Dedifferentiated amniotic fluid mesenchymal stem cell (primary cell): ENCODE measurements at regions not wholly inside any gene's neighbourhood (a gene's known extent, or its start where the extent isn't known, plus 50 kb on each side); places are given as distances from the start of the nearest gene placed in this dataset.
"Not testable (repeated sequence)": the region's sequence is repeated elsewhere in the genome, so short reads cannot be mapped to it uniquely, and the experiment has no call there.

Experiments used
- DNase-seq: peaks from one replicate; pipeline ENCODE4 v3.0.0-alpha.2; 2016; ENCODE audit errors: extremely low spot score

GRCh38 chr3:40895109-40895508, 304.2 kb upstream of the CTNNB1 start:
- no peak for DNase-seq

GRCh38 chr3:40899286-40899712, 300.0 kb upstream of the CTNNB1 start:
- no peak for DNase-seq

GRCh38 chr3:40901298-40901697, 298.0 kb upstream of the CTNNB1 start:
- DNase-seq: no peak

DNA sequence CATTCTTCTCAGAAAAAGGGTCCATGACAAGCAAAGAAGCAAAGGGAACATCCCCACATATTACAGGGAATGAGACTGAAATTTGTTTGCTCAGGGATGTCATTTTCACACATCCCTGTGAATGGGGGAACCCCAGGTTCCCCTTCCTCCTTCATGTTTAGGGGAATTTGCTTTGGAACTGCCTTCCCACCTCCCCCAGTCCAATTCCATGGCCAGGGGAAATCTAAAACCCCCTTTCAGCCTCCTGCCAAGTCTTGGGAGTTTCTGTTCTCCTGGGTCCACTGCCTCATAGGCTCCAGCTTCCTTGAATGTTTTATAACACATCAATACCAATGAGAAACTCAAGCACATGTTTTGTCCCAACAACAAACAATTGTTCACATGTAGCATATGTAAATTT, 297.5 kb upstream of the CTNNB1 start:
- DNase-seq: no peak

DNA sequence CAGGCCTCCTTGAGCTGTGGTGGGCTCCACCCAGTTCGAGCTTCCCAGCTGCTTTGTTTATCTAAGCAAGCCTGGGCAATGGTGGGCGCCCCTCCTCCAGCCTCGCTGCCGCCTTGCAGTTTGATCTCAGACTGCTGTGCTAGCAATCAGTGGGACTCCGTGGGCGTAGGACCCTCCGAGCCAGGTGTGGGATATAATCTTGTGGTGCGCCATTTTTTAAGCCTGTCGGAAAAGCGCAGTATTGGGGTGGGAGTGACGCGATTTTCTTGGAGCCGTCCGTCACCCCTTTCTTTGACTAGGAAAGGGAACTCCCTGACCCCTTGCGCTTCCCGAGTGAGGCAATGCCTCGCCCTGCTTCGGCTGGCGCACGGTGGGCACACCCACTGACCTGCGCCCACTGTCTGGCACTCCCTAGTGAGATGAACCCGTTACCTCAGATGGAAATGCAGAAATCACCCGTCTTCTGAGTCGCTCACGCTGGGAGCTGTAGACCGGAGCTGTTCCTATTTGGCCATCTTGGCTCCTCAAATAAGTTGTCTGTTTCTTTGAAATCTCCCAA, 291.3 kb upstream of the CTNNB1 start:
- not testable (repeated sequence) for DNase-seq

DNA sequence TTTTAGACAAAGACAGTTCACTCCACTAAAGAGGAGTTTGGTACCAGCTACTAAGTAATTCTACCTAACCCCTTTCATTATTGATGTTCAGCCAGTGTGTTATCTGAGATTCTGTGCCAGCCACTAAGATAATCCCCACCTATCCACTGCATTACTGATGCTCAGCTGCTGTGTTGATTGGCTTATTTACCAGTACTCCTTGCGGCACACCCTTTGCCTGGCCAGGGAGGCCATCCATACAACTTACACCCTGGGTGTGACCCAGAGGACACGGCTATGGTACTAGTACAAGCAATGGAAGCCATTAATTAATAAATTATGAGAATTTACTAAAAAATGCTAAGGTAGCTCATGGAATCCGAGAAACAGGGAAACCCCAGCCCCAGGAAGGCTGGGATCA, 290.7 kb upstream of the CTNNB1 start:
- DNase-seq: no peak

DNA sequence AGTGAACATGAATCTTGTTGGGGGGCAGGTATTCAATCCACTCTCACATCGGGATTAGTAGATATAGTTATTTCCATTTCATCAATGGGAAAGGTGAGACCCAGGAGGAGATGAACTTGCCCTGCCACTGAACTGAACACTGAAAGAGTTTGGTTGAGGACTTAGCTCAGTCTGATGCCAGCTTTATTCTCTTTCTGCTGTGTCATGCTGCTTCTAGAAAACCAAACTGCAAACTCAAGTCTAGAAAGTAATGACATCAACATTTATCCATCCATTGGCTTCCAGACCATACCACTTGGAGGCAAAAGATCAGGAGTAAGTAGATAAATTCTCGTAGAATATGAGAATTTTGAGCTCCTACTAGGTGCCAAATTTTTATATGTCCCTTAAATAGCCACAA, 288.0 kb upstream of the CTNNB1 start:
- DNase-seq: no peak

DNA sequence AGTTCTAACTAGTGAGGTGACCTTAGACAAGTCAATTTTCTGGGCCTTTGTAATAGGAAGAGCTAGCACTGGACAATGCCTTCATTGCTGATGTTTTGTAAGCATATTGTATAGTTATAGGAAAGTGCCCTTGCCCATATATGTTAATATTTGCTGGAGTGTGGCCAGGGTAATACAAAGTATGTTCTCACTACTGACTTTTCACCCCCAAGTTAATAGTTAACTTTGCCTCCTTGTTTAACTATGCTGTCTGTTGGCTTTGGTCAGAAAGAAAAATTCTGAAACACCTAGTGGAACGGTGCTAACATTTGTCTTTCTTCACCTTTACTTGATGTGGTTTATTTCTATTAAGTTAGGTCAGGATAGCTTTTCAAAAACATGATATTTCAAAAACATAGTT, 287.4 kb upstream of the CTNNB1 start:
- no peak for DNase-seq

DNA sequence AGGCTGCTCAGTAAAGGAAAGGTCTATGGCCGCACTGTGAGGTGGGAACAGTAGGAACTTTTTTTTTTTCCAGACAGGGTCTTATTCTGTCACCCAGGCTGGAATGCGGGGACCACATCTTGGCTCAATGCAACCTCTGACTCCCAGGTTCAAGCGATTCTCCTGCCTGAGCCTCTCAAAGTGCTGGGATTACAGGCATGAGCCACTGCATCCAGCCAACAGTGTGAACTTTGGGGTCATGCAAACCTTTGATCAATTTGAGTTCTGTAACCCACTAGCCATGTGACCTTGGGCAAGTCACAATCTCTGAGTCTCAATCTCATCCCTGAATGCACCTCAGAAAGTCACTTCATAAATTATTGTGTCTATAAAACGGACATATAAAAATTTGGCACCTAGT, 286.8 kb upstream of the CTNNB1 start:
- no peak for DNase-seq

DNA sequence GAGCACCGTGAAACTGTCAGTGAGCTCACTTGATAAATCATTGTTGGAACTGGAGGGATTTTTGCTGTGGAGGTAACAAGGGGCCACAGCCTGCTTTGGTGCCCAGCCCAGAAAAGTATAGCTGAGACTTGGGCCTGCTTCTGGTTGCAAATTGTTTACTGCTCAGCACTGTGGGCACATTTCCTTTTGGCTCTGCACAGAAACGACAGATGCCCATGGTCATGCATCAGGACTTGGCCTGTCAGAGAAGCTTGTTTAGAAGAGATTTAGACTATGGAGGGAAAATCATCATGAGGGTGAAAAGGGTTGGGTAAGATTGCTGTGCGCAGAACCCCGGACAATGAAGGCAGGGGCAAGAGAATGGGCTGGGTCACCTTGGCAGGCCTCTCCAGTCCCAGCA, 286.1 kb upstream of the CTNNB1 start:
- DNase-seq: no peak

- DNase-seq: no peak
Observed at GRCh38 chr3:40913641-40914040, 285.7 kb upstream of the CTNNB1 start.

DNA sequence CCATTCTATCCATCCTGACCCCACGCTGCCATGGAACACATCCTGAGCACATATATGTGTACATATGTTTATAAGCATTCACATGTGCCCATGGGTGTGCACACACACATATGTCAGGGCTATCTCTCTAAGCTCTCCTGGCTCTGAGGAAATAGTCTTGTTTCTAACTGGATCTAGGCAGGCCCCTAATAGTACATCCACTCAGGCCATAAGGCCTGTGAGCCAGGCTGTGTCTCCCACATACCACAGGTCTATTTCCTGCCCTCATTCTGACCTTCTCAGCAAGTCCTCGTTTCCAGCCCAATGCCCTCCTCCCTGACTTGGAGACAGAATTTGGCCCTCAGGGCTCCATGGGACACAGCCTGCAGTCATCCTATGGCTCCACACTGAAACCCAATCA, 284.8 kb upstream of the CTNNB1 start:
- no peak for DNase-seq

DNA sequence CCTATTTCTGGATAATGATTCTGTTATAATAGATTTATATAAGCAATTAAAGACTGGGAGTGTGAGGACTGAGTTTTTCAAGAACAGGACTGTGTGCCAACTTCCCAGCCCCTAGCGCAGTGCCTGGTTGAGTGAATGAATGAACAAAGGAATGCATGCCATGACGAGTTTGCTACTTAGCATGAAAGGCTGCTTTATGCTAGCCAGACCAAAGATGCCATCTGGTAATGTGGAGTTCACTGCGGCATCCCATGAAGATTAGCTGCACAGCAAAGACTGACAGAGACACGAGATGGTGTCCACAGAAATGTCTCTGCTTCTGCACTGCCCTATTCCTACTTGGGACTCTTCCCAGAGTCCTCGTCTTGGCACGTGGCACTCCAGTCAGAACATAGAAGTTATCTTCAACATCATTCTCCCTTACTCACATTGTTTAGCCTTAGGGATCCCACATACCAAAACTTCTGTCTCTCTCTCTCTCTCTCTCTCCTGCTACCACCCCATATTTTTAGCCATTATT, 283.9 kb upstream of the CTNNB1 start:
- DNase-seq: no peak

GRCh38 chr3:40920041-40920440, 279.3 kb upstream of the CTNNB1 start:
- no peak for DNase-seq

DNA sequence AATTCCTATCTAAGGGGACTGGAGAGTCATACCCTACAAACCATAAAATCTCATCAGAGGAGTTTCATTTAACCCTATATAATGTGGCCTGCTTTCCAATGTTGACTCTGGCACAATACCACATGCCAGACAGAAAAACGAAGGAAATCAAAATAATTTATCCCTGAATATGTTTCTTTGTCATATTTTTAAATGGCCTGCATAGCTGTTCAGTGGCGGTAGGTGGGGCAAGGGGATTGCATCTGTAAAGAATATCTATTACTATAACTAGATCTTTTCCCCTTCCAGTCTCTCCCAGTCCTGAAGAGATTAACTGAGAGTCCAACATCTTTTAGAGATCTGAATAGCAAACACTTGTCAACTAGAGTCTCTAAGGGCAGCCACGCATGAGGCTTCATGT, 278.1 kb upstream of the CTNNB1 start:
- no peak for DNase-seq

DNA sequence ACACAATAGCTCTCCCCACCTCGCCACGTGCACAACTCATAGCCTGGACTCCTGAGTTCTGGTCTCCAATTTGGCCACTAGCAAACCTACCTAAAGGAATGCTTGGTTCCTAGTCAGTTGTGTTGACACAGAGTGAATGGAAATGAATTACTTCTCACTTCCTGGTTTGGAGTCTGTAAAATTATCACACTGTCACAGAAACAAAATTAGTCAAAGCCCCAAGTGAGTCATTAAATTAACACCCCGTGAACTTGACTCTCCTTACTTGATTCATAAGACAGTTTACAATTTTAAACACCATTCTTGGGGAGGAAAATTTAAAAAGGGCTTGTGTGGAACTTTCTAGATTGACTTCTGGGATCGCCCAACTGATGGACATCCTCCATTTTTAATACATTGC, 276.2 kb upstream of the CTNNB1 start:
- DNase-seq: no peak

DNA sequence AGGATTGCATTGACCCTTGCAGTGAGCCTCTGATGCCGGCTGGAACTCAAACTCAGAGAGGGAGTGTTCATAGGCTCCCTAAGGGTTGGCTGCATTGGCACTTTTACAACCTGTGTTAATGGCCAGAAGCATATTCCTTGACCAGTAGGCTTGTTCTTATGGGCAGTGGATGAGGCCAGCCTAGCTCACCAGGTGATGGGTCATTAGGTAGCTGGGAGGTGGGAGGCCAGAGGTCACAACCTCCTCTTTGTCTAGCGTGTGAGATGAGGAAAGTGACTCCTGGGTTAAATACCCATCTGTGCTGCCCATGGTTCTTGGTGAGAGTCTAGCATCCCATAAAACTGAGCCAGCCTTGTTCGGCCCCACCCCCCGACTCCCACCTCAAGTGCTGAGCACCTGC, 275.7 kb upstream of the CTNNB1 start:
- no peak for DNase-seq

DNA sequence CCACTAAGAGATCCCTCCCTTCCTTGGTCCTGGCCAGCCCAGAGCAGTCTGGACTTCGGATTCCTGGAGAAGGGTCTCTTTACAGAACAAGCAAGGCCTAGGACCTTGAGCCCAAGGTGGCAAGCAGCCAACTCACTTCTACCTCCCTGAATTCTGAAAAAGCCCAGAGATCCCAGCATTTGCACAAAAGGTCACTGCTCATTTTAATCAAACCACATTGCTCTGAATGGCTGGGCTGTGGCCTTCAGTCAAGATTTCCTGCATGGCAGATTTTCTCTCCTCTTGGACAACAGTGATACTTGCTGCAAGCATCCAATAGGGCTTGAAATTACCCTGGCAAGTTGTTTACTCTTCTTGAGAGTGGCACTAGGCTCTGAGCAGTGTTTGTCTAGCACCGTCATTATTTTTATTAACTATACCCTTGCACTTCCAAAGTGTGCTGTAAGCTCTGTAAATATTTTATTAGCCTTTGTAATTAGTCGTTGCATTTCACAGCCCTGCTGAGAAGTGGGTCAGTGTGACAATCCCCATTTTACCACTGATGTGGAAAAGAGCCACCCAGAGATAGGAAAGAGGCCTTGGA, 274.7 kb upstream of the CTNNB1 start:
- no peak for DNase-seq

- DNase-seq: no peak
Observed at GRCh38 chr3:40925231-40925630, 274.1 kb upstream of the CTNNB1 start.

DNA sequence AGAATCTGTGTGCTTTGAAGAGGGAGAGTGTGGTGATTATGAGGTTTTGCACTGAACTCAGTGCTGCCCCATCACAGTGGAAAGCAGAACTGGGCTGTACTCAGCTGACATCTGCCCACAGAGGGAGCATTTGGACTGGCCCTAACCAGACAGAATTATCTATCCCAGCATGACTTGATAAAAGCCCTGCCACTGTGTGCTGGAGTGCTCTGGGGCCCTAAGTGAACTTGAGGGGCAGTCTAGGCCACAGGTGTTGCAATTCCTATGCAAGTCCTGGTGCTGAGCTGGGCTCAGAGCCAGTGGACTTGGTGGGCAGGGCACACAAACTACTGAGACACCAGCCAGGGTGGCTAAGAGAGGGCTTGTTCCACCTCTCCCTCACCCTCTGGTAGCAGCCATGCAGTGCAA, 269.2 kb upstream of the CTNNB1 start:
- DNase-seq: no peak

DNA sequence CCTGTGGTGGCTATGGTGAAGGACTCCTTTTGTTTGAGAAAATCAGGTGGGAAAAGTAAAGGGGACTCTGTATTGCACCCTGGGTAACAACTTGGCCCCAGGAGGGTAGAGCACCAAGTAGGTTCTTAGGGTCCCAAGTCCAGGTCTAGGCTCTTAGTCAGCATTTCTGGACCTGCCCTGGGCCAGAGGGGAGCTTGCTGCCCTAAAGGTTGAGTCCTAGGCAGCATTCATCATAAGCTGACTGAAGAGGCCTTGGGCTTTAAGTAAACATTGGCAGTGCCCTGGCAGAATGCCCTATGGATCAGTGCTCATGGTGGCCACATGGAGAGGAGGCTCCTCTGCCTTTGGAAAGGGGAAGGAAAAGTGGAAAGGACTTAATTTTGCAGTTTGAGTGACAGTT, 268.5 kb upstream of the CTNNB1 start:
- no peak for DNase-seq

DNA sequence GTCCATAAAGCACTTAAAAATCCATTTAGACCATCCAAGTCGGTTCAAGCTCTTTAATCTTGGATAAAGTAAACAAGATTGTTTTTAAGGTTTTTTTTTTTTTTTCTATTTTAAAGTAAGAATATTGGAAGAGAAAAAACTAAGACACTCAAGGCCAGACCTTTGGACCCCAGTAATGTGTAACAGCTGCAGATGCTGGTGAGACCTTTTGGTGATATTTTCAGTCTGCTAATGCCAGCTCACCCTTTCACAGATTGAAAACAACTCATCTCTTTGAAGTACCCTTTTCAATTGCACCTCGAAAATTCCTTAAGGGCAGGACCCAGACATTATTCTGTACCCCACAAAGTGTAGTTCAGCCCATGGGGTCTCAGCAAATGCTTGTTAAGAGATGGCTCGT, 260.7 kb upstream of the CTNNB1 start:
- no peak for DNase-seq

DNA sequence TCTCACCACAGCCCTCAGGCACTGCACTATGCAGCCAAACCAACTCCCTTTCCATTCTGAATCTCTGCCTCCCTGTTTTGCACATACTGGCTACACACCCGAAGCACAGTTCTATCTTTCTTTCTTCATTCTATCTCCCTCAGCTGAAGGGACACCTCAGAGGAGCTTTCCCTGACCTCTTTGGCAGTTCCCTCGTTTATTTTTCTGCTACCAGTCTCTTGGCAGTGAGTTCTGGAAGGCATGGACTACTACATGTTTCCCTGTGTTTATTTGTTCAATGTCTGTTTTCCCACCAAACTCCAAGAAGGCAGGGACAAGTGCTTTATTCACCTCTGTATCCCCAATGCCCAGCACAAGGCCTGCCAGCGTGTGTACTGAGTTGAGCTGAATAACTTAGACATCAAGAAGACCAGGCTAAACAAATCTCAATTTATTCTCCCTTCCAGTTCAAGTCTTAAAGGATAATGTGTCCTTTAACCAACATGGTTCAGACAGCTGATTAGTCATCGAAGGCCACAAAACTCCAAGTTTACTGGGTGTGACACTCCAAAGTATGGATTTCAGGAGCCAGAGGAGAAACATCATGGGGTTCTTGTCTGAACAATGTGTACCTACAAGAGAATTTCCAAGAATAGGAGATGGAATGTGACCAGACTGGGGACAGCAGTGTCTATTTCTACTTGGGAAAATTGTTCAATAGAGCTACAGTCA, 260.1 kb upstream of the CTNNB1 start:
- DNase-seq: no peak
